Omental fat pad (tissue), 3 donors: ENCODE measurements at regions not wholly inside any gene's neighbourhood (a gene's known extent, or its start where the extent isn't known, plus 50 kb on each side); places are given as distances from the start of the nearest gene placed in this dataset.

Experiments
- ATAC-seq: fragments of 150-250 bp; one replicate; pipeline ENCODE4 v1.9.1; 2016; ENCODE audit warnings: mild to moderate bottlenecking, moderate library complexity; ENCODE audit not compliant: low FRiP score
- DNase-seq: peaks from one replicate; pipeline ENCODE4 v3.0.0-alpha.2; 2019; ENCODE audit warnings: low spot score
- CTCF ChIP-seq, 3 donors: fragments of 450-650 bp; IDR thresholded peaks; one replicate each; pipeline ENCODE4 v1.5.1; 2016 to 2017; ENCODE audit warnings: antibody characterized with exemption in 3 of 3, mild to moderate bottlenecking in 3 of 3, moderate library complexity in 2 of 3

DNA sequence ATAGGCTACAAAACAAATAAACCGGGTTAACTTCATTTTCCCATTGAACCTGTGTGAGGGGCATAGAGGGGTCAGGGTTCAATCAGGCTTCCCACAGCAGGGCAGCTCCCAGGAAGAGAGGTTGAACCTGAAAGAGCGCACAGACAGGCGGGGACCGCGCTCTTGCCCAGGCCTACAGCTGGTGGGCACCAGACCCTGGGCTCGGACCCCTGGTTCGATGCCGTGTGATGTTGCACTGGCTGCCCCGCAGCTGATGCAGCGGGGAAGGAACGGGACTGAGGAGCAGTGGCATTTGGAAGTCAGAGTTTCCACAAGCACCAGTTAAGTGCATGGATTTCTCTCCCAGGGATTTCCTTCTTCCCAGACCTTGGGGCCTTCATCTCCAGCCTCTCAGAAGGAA, 72.6 kb upstream of the INSIG1 start:
- ATAC-seq (no peak), DNase-seq (no peak)
- no peak for TF ChIP-seq CTCF (IDR thresholded peaks at IDR 0.05)

GRCh38 chr7:155225516-155225915, 72.2 kb upstream of the INSIG1 start:
- ATAC-seq: no peak
- DNase-seq: no peak
- no peak for TF ChIP-seq CTCF (IDR thresholded peaks at IDR 0.05)

- DNase-seq (no peak), ATAC-seq (peak; percentile 37)
- TF ChIP-seq CTCF (IDR thresholded peaks at IDR 0.05): no peak
These were observed 71.2 kb upstream of the INSIG1 start for GRCh38 chr7:155226261-155227003.

GRCh38 chr7:155227004-155227787, 70.5 kb upstream of the INSIG1 start:
- no peak for ATAC-seq
- DNase-seq: no peak
- TF ChIP-seq CTCF (IDR thresholded peaks at IDR 0.05): no peak

- ATAC-seq (no peak), DNase-seq (no peak)
- no peak for TF ChIP-seq CTCF (IDR thresholded peaks at IDR 0.05)
These were observed 69.8 kb upstream of the INSIG1 start for GRCh38 chr7:155227788-155228458.

GRCh38 chr7:155228459-155228845, 69.2 kb upstream of the INSIG1 start:
- DNase-seq: no peak
- ATAC-seq: no peak

More at GRCh38 chr7:155228459-155228845, 69.2 kb upstream of the INSIG1 start:
- TF ChIP-seq CTCF (IDR thresholded peaks at IDR 0.05): no peak
